SKM-1 (cell line): ENCODE measurements at regions not wholly inside any gene's neighbourhood (a gene's known extent, or its start where the extent isn't known, plus 50 kb on each side); places are given as distances from the start of the nearest gene placed in this dataset.
"Not testable (repeated sequence)": the region's sequence is repeated elsewhere in the genome, so short reads cannot be mapped to it uniquely, and the experiment has no call there.

ENCODE experiments used
- DNase-seq: peaks from one replicate; lab custom pipeline; 2025; ENCODE audit not compliant: unreplicated experiment; lab: John Stamatoyannopoulos, UW

- no peak for DNase-seq
Measured at GRCh38 chr13:62243106-62243505, 827.5 kb upstream of the PCDH20 start.

- no peak for DNase-seq
Measured at GRCh38 chr13:62234780-62235440, 819.3 kb upstream of the PCDH20 start.

DNA sequence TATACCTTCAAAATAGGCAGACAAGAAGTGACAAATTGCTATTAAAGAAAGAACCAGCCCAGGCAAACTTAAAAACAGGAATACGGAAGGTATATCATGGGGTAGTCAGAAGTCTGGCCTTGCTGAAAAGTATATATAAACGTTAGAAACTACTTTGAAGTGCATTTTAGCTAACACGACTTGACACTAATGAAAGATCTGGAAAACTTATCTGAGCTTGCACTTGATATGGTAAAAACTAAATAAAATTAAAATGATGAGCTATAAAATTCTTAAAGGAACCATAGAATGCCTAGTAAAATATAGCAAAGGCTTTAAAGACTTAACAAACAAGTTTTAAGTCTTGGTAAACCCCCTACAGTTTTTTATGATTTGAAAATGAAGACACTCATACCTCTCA lies 795.3 kb upstream of the PCDH20 start:
- no peak for DNase-seq

DNA sequence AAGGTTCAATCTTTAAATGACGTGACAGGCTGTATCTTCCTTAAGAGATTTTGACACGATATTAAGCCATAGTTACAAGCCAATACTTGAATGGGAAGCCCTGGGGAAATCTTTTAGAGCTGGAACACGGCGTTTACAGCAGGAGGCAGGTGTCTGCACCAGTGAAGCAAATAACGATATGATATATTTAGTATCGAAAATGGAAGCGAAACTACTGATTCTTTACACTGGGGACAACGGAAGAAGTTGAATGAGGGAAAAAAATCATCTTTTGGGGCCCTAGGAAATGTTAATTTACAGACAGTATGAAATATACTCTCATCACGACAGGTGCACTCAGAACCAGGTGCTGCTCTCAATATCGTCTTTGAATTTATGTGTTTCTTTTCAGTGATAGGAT lies 793.9 kb upstream of the PCDH20 start:
- no peak for DNase-seq

DNA sequence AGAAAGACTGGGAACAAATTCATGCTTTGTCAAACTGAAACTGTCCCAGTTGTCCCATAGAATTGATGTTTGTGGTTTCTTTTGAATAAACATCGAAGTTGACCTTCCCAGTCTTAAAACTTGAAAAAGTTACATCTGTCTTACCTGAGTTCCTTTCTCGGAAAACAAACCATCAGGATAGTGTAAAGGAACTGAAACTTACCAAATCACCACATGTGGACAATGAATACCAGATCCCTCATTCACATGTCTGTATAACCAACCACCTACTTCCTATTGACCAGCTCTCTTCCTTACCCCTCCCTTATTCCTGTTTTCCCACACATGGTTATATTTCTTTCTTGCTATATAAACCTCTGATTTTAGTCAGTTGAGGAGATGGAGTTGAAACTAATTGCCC lies 791.7 kb upstream of the PCDH20 start:
- DNase-seq = no peak

DNA sequence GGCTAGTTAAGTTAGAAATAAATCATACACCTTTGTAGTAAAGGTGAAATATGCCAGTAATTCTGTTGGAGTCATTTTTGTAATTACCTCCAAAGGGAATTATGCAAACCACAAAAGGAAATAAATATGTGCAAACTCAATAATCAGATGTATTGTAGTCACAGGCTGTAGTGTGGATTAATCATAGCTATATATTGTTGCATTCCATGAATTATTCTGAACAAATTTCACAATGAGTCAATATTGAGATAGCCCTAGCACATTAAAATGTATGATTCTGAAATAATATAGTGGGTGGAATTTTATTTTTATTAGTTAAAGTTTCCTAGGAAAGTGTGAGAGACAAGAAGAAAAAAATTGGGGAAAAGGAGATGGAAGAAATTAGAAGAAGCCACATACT lies 790.5 kb upstream of the PCDH20 start:
- DNase-seq = no peak

- no peak for DNase-seq
Measured at GRCh38 chr13:62205273-62205672, 789.6 kb upstream of the PCDH20 start.

- no peak for DNase-seq
Measured at GRCh38 chr13:62194371-62194770, 778.7 kb upstream of the PCDH20 start.

DNA sequence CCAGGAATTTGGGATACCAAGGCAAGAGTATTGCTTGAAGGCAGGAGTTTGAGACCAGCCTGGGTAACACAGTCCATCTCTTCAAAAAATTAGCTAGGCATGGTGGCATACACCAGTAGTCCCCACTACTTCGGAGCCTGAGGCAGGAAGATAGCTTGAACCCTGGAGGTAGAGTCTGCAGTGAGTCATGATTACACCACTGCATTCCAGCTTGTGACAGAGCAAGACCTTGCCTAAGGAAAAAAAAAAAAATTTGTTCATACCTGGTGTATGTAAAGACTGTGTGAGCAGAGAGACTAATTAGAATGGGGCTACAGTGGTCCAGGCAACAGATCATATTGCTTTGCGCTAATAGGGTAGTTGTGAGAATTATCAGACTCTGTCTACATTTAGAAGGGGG lies 778.3 kb upstream of the PCDH20 start:
- no peak for DNase-seq

DNA sequence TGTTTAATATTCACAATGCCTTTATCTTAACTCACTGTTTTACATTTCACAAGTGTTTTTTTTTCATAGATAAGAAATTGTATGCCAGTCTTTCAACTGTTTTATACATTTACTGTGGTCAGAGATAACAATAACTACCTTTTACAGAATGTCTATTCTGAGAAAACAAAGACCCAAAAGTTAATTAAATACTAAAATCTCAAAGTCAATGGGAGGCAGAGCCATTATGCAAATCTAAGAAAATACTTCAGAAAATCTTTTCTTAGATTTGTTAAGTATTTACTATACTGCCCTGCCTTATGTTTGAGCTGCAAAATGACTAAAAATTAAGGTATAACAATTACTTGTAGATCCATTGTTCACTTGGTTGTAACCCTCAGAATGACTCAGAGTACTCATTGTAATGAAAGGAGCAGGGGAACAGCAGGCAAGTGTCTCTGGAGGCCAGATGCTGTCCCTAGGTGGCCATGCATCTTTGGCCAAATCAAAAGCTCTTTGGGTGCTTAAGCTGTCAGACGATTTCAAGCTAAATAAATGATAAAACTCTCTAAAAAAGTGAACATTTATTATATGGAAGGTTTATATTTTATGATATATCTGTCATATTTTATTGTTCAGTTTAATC lies 770.1 kb upstream of the PCDH20 start:
- no peak for DNase-seq

GRCh38 chr13:62176051-62176450 lies 760.4 kb upstream of the PCDH20 start:
- no peak for DNase-seq

- no peak for DNase-seq
Measured at GRCh38 chr13:62173958-62174357, 758.3 kb upstream of the PCDH20 start.

DNA sequence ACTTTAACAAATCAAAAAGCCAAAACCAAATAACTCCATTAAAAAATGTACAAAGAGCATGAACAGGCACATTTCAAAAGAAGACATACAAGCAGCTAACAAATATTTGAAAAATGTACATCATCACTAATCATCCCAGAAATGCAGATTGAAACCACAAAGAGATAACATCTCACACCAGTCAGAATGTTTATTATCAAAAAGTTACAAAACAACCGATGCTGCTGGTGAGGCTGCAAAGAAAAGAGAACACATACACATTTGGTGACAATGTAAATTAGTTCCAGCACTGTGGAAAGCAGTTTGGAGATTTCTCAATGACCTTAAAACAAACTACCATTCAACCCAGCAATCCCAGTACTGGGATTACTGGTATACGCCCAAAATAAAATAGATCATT lies 756.0 kb upstream of the PCDH20 start:
- DNase-seq = no peak

DNA sequence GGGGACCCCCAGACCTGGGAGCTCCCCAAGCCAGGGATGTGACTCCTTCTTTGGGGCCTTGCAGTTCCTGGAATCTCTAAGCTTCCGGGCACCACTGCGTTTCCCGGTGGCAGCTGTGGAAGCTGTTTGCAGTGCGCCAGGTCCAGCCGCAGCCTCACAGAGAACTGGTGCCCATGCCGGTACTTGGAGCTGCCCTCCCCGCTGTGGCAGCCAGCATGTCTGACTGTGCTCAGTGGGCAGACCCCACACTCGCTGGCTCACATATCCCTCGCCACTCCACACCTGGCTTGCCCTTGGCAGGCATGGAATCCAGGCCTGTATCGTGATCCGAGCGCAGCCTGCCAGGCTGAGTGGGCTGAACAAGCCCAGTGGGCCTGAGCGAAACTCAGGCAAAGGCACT lies 753.2 kb upstream of the PCDH20 start:
- no peak for DNase-seq

DNA sequence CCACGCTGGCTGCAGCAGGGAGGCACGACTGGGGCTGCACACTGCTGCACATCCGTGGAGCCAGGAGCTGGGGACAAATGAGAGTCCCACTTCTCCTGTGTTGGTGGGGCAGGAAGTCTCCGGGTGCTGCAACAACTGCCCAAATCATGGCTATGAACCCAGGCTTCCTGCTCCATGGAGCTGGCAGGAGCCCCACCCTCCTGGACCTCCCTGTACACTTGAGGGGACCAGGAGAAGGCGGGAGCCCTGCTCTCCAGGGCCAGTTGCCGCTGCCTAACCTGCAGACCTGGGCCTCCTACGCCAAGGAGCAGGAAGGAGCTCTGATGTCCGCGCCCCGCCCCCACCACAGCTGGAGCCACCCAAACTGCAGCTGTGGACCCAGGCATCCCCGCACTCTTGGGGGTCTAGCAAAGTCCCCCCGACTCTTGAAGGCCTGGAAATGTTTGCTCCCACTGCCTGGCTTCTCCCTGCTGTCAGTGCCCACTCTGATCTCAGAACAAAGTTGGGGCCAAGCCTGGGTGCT lies 752.1 kb upstream of the PCDH20 start:
- DNase-seq = no peak

- DNase-seq = no peak
Measured at GRCh38 chr13:62162860-62163259, 747.2 kb upstream of the PCDH20 start.

GRCh38 chr13:62158520-62158919 lies 742.9 kb upstream of the PCDH20 start:
- DNase-seq = no peak

DNA sequence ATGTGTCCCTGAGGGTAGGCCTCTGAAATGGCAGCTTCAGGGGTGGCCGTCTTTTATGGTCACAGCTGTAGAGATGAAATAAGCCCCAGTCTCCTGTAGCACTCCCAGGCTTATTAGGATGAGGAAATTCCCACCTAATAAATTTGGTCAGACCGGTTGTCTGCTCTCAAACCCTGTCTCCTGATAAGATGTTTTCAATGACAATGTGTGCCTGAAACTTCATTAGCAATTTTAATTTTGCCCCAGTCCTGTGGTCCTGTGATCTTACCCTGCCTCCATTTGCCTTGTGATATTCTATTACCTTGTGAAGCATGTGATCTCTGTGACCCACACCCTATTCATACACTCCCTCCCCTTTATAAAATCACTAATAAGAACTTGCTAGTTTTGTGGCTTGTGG lies 736.1 kb upstream of the PCDH20 start:
- not testable (repeated sequence) for DNase-seq

DNA sequence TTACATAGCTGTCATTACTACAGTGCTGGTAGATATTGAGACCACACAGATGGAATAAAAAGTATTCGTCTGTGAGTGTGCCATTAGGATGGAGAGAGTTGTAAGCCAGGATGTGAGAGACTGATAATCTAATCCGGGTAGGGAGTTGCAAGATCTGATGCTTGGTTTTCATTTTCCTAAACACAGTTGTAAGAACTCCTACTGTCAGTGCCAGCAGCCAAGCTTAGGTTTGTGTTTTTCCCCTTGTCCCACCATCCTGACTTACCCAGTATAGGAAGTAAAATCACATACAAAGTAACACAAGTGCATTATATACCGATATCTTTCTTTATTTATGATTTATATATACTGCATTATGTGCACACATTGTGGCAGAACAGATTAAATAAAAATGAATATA lies 726.4 kb upstream of the PCDH20 start:
- no peak for DNase-seq

DNA sequence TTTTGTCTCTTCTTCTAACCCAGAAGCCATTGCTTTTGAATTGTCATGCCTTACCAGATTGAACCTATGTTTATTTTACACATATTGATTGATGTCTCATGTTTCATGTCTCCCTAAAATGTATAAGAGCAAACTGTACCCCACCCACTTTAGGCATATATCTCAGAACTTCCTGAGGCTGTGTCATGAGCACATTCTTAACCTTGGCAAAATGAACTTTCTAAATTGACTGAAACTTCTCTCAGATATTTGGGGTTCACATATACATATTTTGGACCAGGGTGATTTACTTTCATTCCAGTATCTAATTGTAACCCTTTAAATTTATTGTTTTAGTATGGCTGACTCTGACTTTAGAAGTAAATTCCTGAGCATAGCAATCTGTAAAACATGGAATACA lies 723.9 kb upstream of the PCDH20 start:
- no peak for DNase-seq

DNA sequence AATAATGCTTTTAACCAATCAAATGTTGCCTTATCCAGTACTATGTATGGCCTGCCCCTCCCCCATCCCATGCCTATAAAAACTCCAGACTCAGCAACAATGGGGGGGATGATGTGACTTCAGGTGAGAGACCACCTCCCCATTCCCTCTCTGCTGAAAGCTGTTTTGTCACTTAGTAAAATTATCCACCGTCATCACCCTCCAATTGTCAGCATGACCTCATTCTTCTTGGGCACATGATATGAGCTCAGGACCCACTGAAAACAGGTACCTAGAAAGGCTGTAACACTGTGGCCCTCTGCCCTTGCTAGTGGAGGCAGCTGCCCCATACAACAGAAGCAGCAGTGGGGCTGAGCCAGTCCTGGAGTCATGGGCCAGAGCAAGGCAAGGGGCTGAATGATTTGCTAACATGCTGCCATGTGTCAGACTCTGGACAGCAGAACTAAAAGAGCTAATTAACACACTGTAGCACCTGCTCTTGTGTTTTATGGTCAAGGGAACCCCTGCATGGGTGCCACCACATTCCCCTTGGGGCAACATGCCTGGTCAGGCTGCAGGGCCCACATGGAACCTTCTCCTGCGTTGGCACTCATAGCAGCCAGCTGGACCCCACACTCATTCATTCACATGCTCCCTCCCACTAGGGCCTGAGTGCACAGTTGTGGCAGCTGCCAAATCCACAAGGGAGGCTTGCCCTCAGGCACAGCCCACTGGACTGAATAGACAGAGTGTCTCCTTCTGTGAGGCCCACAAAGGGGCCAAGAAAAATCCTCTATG lies 722.2 kb upstream of the PCDH20 start:
- no peak for DNase-seq

- DNase-seq = no peak
Measured at GRCh38 chr13:62131604-62132003, 716.0 kb upstream of the PCDH20 start.
